Glomerular endothelial cell (primary cell): ENCODE measurements at regions not wholly inside any gene's neighbourhood (a gene's known extent, or its start where the extent isn't known, plus 50 kb on each side); places are given as distances from the start of the nearest gene placed in this dataset.

Experiments
- DNase-seq: peaks from one replicate; pipeline ENCODE4 v3.0.0-alpha.2; 2011; ENCODE audit warnings: low read depth, low spot score; ENCODE audit errors: extremely low read depth

- no peak for DNase-seq
Observed at GRCh38 chr2:134134313-134134706, 119.6 kb upstream of the MGAT5 start.

GRCh38 chr2:134134827-134135226, 119.0 kb upstream of the MGAT5 start:
- no peak for DNase-seq

GRCh38 chr2:134135793-134136192, 118.1 kb upstream of the MGAT5 start:
- DNase-seq: no peak

GRCh38 chr2:134136731-134137130, 117.1 kb upstream of the MGAT5 start:
- DNase-seq: no peak

GRCh38 chr2:134137182-134137611, 116.7 kb upstream of the MGAT5 start:
- no peak for DNase-seq

GRCh38 chr2:134138115-134138514, 115.8 kb upstream of the MGAT5 start:
- DNase-seq: no peak

GRCh38 chr2:134139611-134140010, 114.3 kb upstream of the MGAT5 start:
- DNase-seq: no peak

- no peak for DNase-seq
Observed at GRCh38 chr2:134140251-134140661, 113.6 kb upstream of the MGAT5 start.

- DNase-seq: no peak
Observed at GRCh38 chr2:134141598-134142340, 112.1 kb upstream of the MGAT5 start.

GRCh38 chr2:134142341-134142738, 111.5 kb upstream of the MGAT5 start:
- DNase-seq: no peak

- DNase-seq: no peak
Observed at GRCh38 chr2:134142903-134143302, 111.0 kb upstream of the MGAT5 start.

- DNase-seq: no peak
Observed at GRCh38 chr2:134143568-134143967, 110.3 kb upstream of the MGAT5 start.

- DNase-seq: no peak
Observed at GRCh38 chr2:134144081-134144596, 109.7 kb upstream of the MGAT5 start.

GRCh38 chr2:134144651-134145050, 109.2 kb upstream of the MGAT5 start:
- DNase-seq: no peak

GRCh38 chr2:134145519-134145918, 108.4 kb upstream of the MGAT5 start:
- DNase-seq: no peak

- DNase-seq: no peak
Observed at GRCh38 chr2:134146161-134146560, 107.7 kb upstream of the MGAT5 start.

- DNase-seq: no peak
Observed at GRCh38 chr2:134146620-134147019, 107.3 kb upstream of the MGAT5 start.

- no peak for DNase-seq
Observed at GRCh38 chr2:134148172-134148571, 105.7 kb upstream of the MGAT5 start.

- DNase-seq: no peak
Observed at GRCh38 chr2:134148843-134149472, 104.9 kb upstream of the MGAT5 start.

GRCh38 chr2:134149904-134150303, 104.0 kb upstream of the MGAT5 start:
- DNase-seq: no peak

- DNase-seq: no peak
Observed at GRCh38 chr2:134150760-134151159, 103.1 kb upstream of the MGAT5 start.
